Motor neuron (in vitro differentiated cells): ENCODE measurements at regions not wholly inside any gene's neighbourhood (a gene's known extent, or its start where the extent isn't known, plus 50 kb on each side); places are given as distances from the start of the nearest gene placed in this dataset.
"Not testable (repeated sequence)": the region's sequence is repeated elsewhere in the genome, so short reads cannot be mapped to it uniquely, and the experiment has no call there.

Source experiments
- ATAC-seq, 8 experiments: fragments of 200-7000 bp; cut with Tn5 transposase; replicated peaks in 6 of 8; 2 replicates each; pipeline ENCODE4 v1.8.0; 2021; ENCODE audit warnings: mild to moderate bottlenecking in 8 of 8, moderate library complexity in 8 of 8
- H3K27ac ChIP-seq, 2 donors: fragments of 250-450 bp; sonication (Bioruptor Pico); 2 replicates each; pipeline ENCODE4 v1.9.0; 2021; ENCODE audit warnings: antibody characterized with exemption in 2 of 2, mild to moderate bottlenecking in 2 of 2, moderate library complexity in 1 of 2
- H3K4me1 ChIP-seq, 2 donors: fragments of 250-450 bp; sonication (Bioruptor Pico); replicated peaks in 1 of 2; 2 replicates each; pipeline ENCODE4 v1.6.1; 2021; ENCODE audit warnings: antibody characterized with exemption in 2 of 2, mild to moderate bottlenecking in 2 of 2, moderate library complexity in 1 of 2
- H3K4me3 ChIP-seq, 5 donors: fragments of 250-450 bp; sonication (Bioruptor Pico); 2 replicates each; pipeline ENCODE4 v1.9.0; 2021; ENCODE audit warnings: antibody characterized with exemption in 5 of 5, mild to moderate bottlenecking in 5 of 5, moderate library complexity in 4 of 5
- WGBS, 10 experiments: fragments of 450-650 bp; shearing (Covaris generic); methylation state at CpG; one replicate each; pipeline ENCODE4 v1.0.0; 2022; 5-methylcytosine and 5-hydroxymethylcytosine counted together
- in situ Hi-C, 9 experiments: fragments of 400-800 bp; cut with MboI; loops; one replicate each; pipeline ENCODE4 v1.15.0; 2021; ENCODE audit warnings: low sequenced_read_pairs in 9 of 9, low pct_unique_long_range_greater_than_20kb in 2 of 9; ENCODE audit not compliant: unreplicated experiment in 9 of 9

- in situ Hi-C loops: no loop called here
- H3K27ac ChIP-seq: no peak overlapping the region
These were observed 106.4 kb downstream of the SOD2 start for GRCh38 chr6:159586684-159587083.

DNA sequence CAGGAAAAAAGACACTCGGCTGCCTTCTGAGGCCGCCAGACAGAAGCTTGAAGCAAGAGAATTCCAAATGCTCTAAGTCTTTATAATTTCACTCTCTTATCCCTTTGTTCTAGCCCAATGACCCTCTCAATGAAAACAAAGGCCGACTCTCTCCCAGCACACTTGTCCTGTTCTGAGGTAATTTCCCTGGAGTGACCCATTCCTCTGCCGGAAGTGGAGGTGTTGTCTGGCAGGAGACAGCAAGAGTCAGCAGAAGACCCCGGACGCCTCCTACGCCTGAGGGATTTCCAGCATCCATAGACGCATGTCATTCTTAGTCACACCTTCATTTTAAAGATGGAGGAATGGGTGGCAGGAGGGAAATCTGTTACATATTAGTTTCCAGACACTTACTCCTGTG, 110.3 kb downstream of the SOD2 start:
- in situ Hi-C loops: no loop called here
- no peak overlapping the region for H3K27ac ChIP-seq
- ATAC-seq: no peak
- no peak overlapping the region for H3K4me3 ChIP-seq
- no peaks in the 10 kb centered on the region for H3K4me1 ChIP-seq
- WGBS, 10 experiments: 77 to 98% (median 88%) methylated on average over 4 to 8 of the region's 8 CpGs; no CpG with 5 or more reads in 3 of the 10 experiments

More at GRCh38 chr6:159586684-159587083, 106.4 kb downstream of the SOD2 start:
- no peak for ATAC-seq
- Histone ChIP-seq H3K4me1 (no peaks in the 10 kb centered on the region), H3K4me3 (no peak overlapping the region)
- WGBS, 10 experiments: 80 to 100% (median 100%) methylated on average over 1 of the region's 1 CpG; no CpG with 5 or more reads in 3 of the 10 experiments

DNA sequence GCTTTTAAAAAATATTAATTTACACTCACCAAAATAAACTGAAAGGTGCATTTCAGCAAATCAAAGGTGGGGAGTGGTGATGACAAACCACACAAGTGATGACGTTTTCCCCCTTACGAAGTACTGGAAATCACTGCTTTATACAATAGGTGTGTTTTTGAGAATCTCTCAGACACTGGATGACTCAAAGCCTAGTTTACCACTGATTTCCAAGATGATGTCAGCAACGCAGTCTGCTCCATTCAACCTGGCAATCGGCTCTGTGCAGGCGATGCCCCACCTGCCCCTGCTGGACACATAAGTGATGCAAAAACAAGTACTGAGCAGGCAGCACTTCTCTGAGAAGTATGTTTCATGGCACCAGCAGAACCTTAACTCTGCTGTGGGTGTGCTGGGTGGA, 114.4 kb downstream of the SOD2 start:
- 63 to 100% (median 82%) methylated on average over 1 to 5 of the region's 5 CpGs; no CpG with 5 or more reads in 2 of the 10 experiments for whole genome bisulfite sequencing, 10 experiments
- in situ Hi-C loops: no loop called here
- ATAC-seq: peak in 4 of 8 experiments; percentile 20 to 74 (median 54)
- Histone ChIP-seq H3K4me3 (no peak overlapping the region), H3K27ac (no peak overlapping the region), H3K4me1 (no peaks in the 10 kb centered on the region)

GRCh38 chr6:159577564-159577963, 115.5 kb downstream of the SOD2 start:
- WGBS, 10 experiments: 58 to 100% (median 83%) methylated on average over 1 to 4 of the region's 5 CpGs; no CpG with 5 or more reads in 6 of the 10 experiments
- ATAC-seq: peak in 3 of 8 experiments; percentile 21 to 75 (median 37)
- no peak overlapping the region for H3K4me3 ChIP-seq
- no peak overlapping the region for H3K27ac ChIP-seq
- in situ Hi-C loops: no loop called here
- no peaks in the 10 kb centered on the region for H3K4me1 ChIP-seq

DNA sequence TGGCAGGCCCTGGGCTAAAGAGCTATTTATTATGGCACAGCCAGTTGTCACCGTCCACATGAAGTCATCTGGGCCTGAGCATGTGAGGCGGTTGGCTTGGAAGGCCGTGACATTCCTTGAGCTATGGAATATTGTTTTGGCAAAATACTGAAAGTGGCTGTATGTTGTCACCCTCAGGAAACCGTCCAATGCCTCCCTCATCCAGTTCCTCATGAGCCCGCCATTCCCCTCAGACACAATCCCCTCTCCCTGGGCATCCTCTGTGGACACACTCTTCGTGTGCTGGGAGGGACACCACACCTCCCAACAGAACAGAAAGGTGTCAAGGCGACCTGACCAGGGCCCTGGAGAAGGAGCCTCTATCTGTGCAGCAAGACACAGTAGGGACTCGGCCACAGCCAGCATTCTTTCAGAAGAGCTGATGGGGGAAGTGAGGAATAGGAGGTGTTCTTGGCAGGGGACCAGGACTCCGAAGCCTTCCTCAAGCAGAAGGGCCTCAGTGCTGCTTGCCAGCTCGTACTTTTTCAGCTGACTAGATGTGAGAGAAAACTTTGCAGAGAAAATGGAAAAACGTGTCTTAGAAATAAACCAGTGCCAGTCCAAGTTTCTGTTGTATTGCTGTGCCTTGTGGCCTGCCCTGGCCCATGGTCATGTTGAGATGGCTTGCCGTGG, 120.5 kb downstream of the SOD2 start:
- Histone ChIP-seq H3K4me1 (no peaks in the 10 kb centered on the region), H3K4me3 (no peak overlapping the region), H3K27ac (no peak overlapping the region)
- no peak for ATAC-seq
- in situ Hi-C loops: no loop called here
- WGBS, 10 experiments: 9 to 100% (median 64%) methylated on average over 1 to 9 of the region's 12 CpGs; no CpG with 5 or more reads in 3 of the 10 experiments

- Histone ChIP-seq H3K4me1 (no peaks in the 10 kb centered on the region), H3K4me3 (no peak overlapping the region), H3K27ac (no peak overlapping the region)
- ATAC-seq: no peak
- WGBS, 10 experiments: 0 to 95% (median 68%) methylated on average over 1 to 6 of the region's 7 CpGs
- in situ Hi-C loops: no loop called here
These were observed 127.8 kb downstream of the SOD2 start for GRCh38 chr6:159565181-159565710.

DNA sequence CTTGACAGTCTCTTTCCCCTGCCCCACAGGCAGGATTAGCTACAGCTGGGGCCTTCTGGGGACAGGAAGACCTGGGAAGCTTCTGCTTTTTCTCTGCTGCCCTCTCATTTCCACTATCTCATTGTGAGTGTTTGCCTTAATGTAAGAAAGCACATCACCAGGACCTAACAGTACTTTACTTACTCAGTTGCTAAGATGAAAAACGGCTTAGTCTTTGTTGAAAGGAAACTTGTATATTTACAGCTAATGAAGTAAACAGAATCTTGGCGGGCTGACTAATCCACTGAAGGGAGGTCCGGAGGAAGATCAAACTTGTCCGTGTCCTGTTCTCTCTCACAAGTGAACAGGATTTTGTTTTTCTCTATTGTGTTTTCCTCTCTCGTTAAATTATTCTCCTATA, 128.6 kb downstream of the SOD2 start:
- 0 to 100% (median 69%) methylated on average over 1 to 5 of the region's 5 CpGs for WGBS, 10 experiments
- no peak overlapping the region for H3K27ac ChIP-seq
- in situ Hi-C loops: no loop called here
- no peaks in the 10 kb centered on the region for H3K4me1 ChIP-seq
- H3K4me3 ChIP-seq: no peak overlapping the region
- ATAC-seq: no peak

GRCh38 chr6:159557031-159557430, 136.0 kb downstream of the SOD2 start:
- no peak for ATAC-seq
- WGBS, 10 experiments: 0 to 82% (median 66%) methylated on average over 1 to 4 of the region's 4 CpGs; no CpG with 5 or more reads in 1 of the 10 experiments
- H3K4me1 ChIP-seq: no peaks in the 10 kb centered on the region
- H3K4me3 ChIP-seq: no peak overlapping the region
- in situ Hi-C loops: no loop called here
- no peak overlapping the region for H3K27ac ChIP-seq

- H3K4me1 ChIP-seq: no peaks in the 10 kb centered on the region
- H3K4me3 ChIP-seq: no peak overlapping the region
- no peak overlapping the region for H3K27ac ChIP-seq
- in situ Hi-C loops: no loop called here
- WGBS, 10 experiments: 4 to 79% (median 43%) methylated on average over 1 to 4 of the region's 5 CpGs
- ATAC-seq: no peak
These were observed 137.8 kb downstream of the SOD2 start for GRCh38 chr6:159555082-159555875.

DNA sequence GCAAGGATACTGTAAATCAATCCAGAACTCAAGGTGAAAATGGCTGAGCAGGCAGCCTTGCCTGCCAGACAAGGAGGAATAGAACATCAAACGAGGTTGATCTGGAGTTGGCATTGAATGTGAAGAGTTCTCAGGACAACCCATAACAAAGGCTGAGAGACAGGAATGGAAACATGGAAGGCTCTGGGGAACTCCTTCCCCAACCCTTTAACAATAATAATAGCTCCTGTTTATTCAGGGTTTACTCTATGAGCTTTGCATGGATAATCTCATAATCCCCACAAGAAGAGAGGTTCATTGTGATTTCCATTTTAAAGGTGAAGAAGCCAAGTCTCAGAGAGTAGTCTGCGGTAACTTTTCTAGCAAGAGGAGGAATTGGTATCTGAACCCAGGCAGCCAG, 151.7 kb downstream of the SOD2 start:
- Histone ChIP-seq H3K4me1 (no peaks in the 10 kb centered on the region), H3K4me3 (no peak overlapping the region), H3K27ac (no peak overlapping the region)
- no peak for ATAC-seq
- 0 to 100% (median 44%) methylated on average over 1 to 2 of the region's 2 CpGs; no CpG with 5 or more reads in 3 of the 10 experiments for WGBS, 10 experiments
- in situ Hi-C loops: no loop called here

GRCh38 chr6:159540883-159541282, 152.2 kb downstream of the SOD2 start:
- H3K4me3 ChIP-seq: no peak overlapping the region
- H3K27ac ChIP-seq: no peak overlapping the region
- no peaks in the 10 kb centered on the region for H3K4me1 ChIP-seq
- WGBS, 10 experiments: 44 to 89% (median 60%) methylated on average over 1 to 6 of the region's 6 CpGs; no CpG with 5 or more reads in 7 of the 10 experiments
- in situ Hi-C loops: no loop called here
- no peak for ATAC-seq

DNA sequence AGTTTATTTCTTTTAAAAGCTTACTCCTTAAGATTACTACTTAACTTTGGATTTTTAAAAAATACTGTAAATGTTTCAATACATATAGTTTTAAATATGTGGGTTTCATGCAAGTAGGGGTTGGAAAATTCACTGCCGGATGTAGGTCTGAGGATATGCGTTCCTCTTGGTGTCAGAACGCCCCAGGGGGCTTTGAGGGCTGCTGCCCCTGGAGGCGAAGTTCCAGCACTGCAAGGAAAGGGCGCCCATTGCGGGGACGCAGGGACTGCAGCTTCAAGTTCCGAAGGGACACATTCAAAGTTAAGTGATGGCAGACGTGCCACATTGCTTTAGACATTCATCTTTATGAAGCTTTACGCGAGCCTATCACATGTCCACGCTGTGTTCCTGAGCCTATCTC, 152.9 kb downstream of the SOD2 start:
- WGBS, 10 experiments: 0 to 100% (median 63%) methylated on average over 1 to 7 of the region's 12 CpGs; no CpG with 5 or more reads in 2 of the 10 experiments
- Histone ChIP-seq H3K4me3 (no peak overlapping the region), H3K4me1 (no peaks in the 10 kb centered on the region), H3K27ac (no peak overlapping the region)
- in situ Hi-C loops: no loop called here
- ATAC-seq: peak in 1 of 8 experiments; percentile 59

DNA sequence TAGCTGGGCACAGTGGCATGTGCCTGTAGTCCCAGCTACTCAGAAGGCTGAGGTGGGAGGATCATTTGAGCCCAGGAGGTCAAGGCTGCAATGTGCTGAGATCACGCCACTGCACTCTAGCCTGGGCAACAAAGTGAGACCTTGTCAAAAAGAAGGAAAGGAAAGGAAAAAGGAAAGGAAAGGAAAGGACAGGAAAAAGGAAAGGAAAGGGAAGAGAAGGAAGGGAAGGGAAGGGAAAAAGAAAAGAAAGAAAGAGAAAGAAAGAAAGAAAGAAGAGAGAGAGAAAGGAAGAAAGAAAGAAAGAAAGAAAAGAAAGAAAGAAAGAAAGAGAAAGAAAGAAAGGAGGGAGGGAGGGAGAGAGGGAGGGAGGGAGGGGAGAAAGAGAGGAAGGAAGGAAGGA, 155.0 kb downstream of the SOD2 start:
- H3K4me1 ChIP-seq, H3K4me3 ChIP-seq, in situ Hi-C loops, H3K27ac ChIP-seq, ATAC-seq: not testable (repeated sequence)
- 71 to 100% (median 89%) methylated on average over 1 of the region's 1 CpG; no CpG with 5 or more reads in 3 of the 10 experiments for WGBS, 10 experiments
